ENCODE measurements at regions not wholly inside any gene's neighbourhood (a gene's known extent, or its start where the extent isn't known, plus 50 kb on each side); places are given as distances from the start of the nearest gene placed in this dataset.

GRCh38 chr20:23164176-23164601, 78.1 kb upstream of the CD93 start:
- no peaks in the 10 kb centered on the region for H3K36me3 ChIP-seq (ENCODE audit: low read depth)
- peak in 2 of 3 donors; percentile 76 to 79 for DNase-seq
- H3K4me3 ChIP-seq: no peak overlapping the region
- intact Hi-C loops (cut with DNase I, micrococcal nuclease): no loop called here
- H3K4me1 ChIP-seq (ENCODE audit: low read depth): peaks cover 47% of the 10 kb centered on the region
- H3K9me3 ChIP-seq: no peaks in the 10 kb centered on the region
- ATAC-seq: peak; percentile 81
- no peak for TF ChIP-seq CTCF (IDR thresholded peaks at IDR 0.05)

- peaks cover 47% of the 10 kb centered on the region for H3K4me1 ChIP-seq (ENCODE audit: low read depth)
- DNase-seq: no peak
- no peak for TF ChIP-seq CTCF (IDR thresholded peaks at IDR 0.05)
- no peak overlapping the region for H3K4me3 ChIP-seq
- ATAC-seq: no peak
- no peaks in the 10 kb centered on the region for H3K36me3 ChIP-seq (ENCODE audit: low read depth)
- intact Hi-C loops (cut with DNase I, micrococcal nuclease): no loop called here
- H3K9me3 ChIP-seq: no peaks in the 10 kb centered on the region
Observed at GRCh38 chr20:23163562-23163961, 77.4 kb upstream of the CD93 start.

- no peaks in the 10 kb centered on the region for H3K9me3 ChIP-seq
- ATAC-seq (no peak), DNase-seq (peak in 1 of 3 donors; percentile 45)
- H3K36me3 ChIP-seq (ENCODE audit: low read depth): no peaks in the 10 kb centered on the region
- intact Hi-C loops (cut with DNase I, micrococcal nuclease): no loop called here
- H3K4me3 ChIP-seq: no peak overlapping the region
- peaks cover 47% of the 10 kb centered on the region for H3K4me1 ChIP-seq (ENCODE audit: low read depth)
- no peak for TF ChIP-seq CTCF (IDR thresholded peaks at IDR 0.05)
Observed at GRCh38 chr20:23162887-23163286, 76.8 kb upstream of the CD93 start.

- TF ChIP-seq CTCF (IDR thresholded peaks at IDR 0.05): no peak
- no peaks in the 10 kb centered on the region for H3K9me3 ChIP-seq
- ATAC-seq: peak; percentile 88
- peaks cover 47% of the 10 kb centered on the region for H3K4me1 ChIP-seq (ENCODE audit: low read depth)
- intact Hi-C loops (cut with DNase I, micrococcal nuclease): no loop called here
- no peaks in the 10 kb centered on the region for H3K36me3 ChIP-seq (ENCODE audit: low read depth)
- DNase-seq: peak; percentile 83 to 96 (median 89)
- H3K4me3 ChIP-seq: no peak overlapping the region
Observed at GRCh38 chr20:23161968-23162696, 76.0 kb upstream of the CD93 start.

GRCh38 chr20:23161244-23161891, 75.2 kb upstream of the CD93 start:
- H3K36me3 ChIP-seq (ENCODE audit: low read depth): no peaks in the 10 kb centered on the region
- no peak for TF ChIP-seq CTCF (IDR thresholded peaks at IDR 0.05)
- peaks cover 47% of the 10 kb centered on the region for H3K4me1 ChIP-seq (ENCODE audit: low read depth)
- H3K9me3 ChIP-seq: no peaks in the 10 kb centered on the region
- ATAC-seq: no peak
- H3K4me3 ChIP-seq: no peak overlapping the region
- peak in 1 of 3 donors; percentile 44 for DNase-seq
- intact Hi-C loops (cut with DNase I, micrococcal nuclease): no loop called here

Data from mucosa of descending colon (tissue), 3 donors.